ENCODE measurements at regions not wholly inside any gene's neighbourhood (a gene's known extent, or its start where the extent isn't known, plus 50 kb on each side); places are given as distances from the start of the nearest gene placed in this dataset.

- ATAC-seq (ENCODE audit: low FRiP score) (no peak), DNase-seq (no peak)
- Histone ChIP-seq H3K4me1 (ENCODE audit: control insufficient read depth in 1 of 2, insufficient read depth in 2 of 2, low read length in 2 of 2) (no peaks in the 10 kb centered on the region), H3K27ac (ENCODE audit: low read depth in 1 of 2, low read length in 2 of 2) (no peak overlapping the region), H3K36me3 (ENCODE audit: control insufficient read depth in 1 of 2, insufficient read depth in 2 of 2, low read length in 1 of 2) (no peaks in the 10 kb centered on the region), H3K9me3 (ENCODE audit: control insufficient read depth, low read length) (no peaks in the 10 kb centered on the region), H3K4me3 (ENCODE audit: low read length in 2 of 2) (no peak overlapping the region), H3K27me3 (ENCODE audit: control insufficient read depth in 1 of 2, insufficient read depth in 2 of 2, low read length in 1 of 2) (no peaks in the 10 kb centered on the region)
- intact Hi-C loops (cut with DNase I), result no loop called here
- WGBS, 2 donors, result 34 to 47% methylated on average over 4 of the region's 4 CpGs
These were observed 878.9 kb upstream of the CXADR start for GRCh38 chr21:16633831-16634459.

GRCh38 chr21:16634515-16634914, 878.3 kb upstream of the CXADR start:
- H3K4me3 ChIP-seq (ENCODE audit: low read length in 2 of 2), result no peak overlapping the region
- H3K9me3 ChIP-seq (ENCODE audit: control insufficient read depth, low read length), result no peaks in the 10 kb centered on the region
- intact Hi-C loops (cut with DNase I), result no loop called here
- no peak for DNase-seq
- WGBS, 2 donors, result 75% methylated on average over 4 of the region's 4 CpGs
- ATAC-seq (ENCODE audit: low FRiP score), result no peak
- no peaks in the 10 kb centered on the region for H3K36me3 ChIP-seq (ENCODE audit: control insufficient read depth in 1 of 2, insufficient read depth in 2 of 2, low read length in 1 of 2)
- H3K27me3 ChIP-seq (ENCODE audit: control insufficient read depth in 1 of 2, insufficient read depth in 2 of 2, low read length in 1 of 2), result no peaks in the 10 kb centered on the region
- H3K27ac ChIP-seq (ENCODE audit: low read depth in 1 of 2, low read length in 2 of 2), result no peak overlapping the region
- no peaks in the 10 kb centered on the region for H3K4me1 ChIP-seq (ENCODE audit: control insufficient read depth in 1 of 2, insufficient read depth in 2 of 2, low read length in 2 of 2)

- Histone ChIP-seq H3K4me3 (ENCODE audit: low read length in 2 of 2) (no peak overlapping the region), H3K36me3 (ENCODE audit: control insufficient read depth in 1 of 2, insufficient read depth in 2 of 2, low read length in 1 of 2) (no peaks in the 10 kb centered on the region), H3K4me1 (ENCODE audit: control insufficient read depth in 1 of 2, insufficient read depth in 2 of 2, low read length in 2 of 2) (no peaks in the 10 kb centered on the region), H3K9me3 (ENCODE audit: control insufficient read depth, low read length) (no peaks in the 10 kb centered on the region), H3K27me3 (ENCODE audit: control insufficient read depth in 1 of 2, insufficient read depth in 2 of 2, low read length in 1 of 2) (no peaks in the 10 kb centered on the region), H3K27ac (ENCODE audit: low read depth in 1 of 2, low read length in 2 of 2) (no peak overlapping the region)
- ATAC-seq (ENCODE audit: low FRiP score), result no peak
- WGBS, 2 donors, result 71 to 82% methylated on average over 3 of the region's 3 CpGs
- no peak for DNase-seq
- intact Hi-C loops (cut with DNase I), result no loop called here
These were observed 872.4 kb upstream of the CXADR start for GRCh38 chr21:16640297-16641027.

- 94 to 98% methylated on average over 1 of the region's 1 CpG for WGBS, 2 donors
- Histone ChIP-seq H3K27ac (ENCODE audit: low read depth in 1 of 2, low read length in 2 of 2) (no peak overlapping the region), H3K4me1 (ENCODE audit: control insufficient read depth in 1 of 2, insufficient read depth in 2 of 2, low read length in 2 of 2) (no peaks in the 10 kb centered on the region), H3K9me3 (ENCODE audit: control insufficient read depth, low read length) (no peaks in the 10 kb centered on the region), H3K36me3 (ENCODE audit: control insufficient read depth in 1 of 2, insufficient read depth in 2 of 2, low read length in 1 of 2) (no peaks in the 10 kb centered on the region), H3K4me3 (ENCODE audit: low read length in 2 of 2) (no peak overlapping the region), H3K27me3 (ENCODE audit: control insufficient read depth in 1 of 2, insufficient read depth in 2 of 2, low read length in 1 of 2) (no peaks in the 10 kb centered on the region)
- no peak for ATAC-seq (ENCODE audit: low FRiP score)
- intact Hi-C loops (cut with DNase I), result no loop called here
- no peak for DNase-seq
These were observed 870.5 kb upstream of the CXADR start for GRCh38 chr21:16642353-16642752.

- Histone ChIP-seq H3K27me3 (ENCODE audit: control insufficient read depth in 1 of 2, insufficient read depth in 2 of 2, low read length in 1 of 2) (no peaks in the 10 kb centered on the region), H3K27ac (ENCODE audit: low read depth in 1 of 2, low read length in 2 of 2) (no peak overlapping the region), H3K9me3 (ENCODE audit: control insufficient read depth, low read length) (no peaks in the 10 kb centered on the region), H3K36me3 (ENCODE audit: control insufficient read depth in 1 of 2, insufficient read depth in 2 of 2, low read length in 1 of 2) (no peaks in the 10 kb centered on the region), H3K4me3 (ENCODE audit: low read length in 2 of 2) (no peak overlapping the region), H3K4me1 (ENCODE audit: control insufficient read depth in 1 of 2, insufficient read depth in 2 of 2, low read length in 2 of 2) (no peaks in the 10 kb centered on the region)
- intact Hi-C loops (cut with DNase I), result no loop called here
- no peak for DNase-seq
- WGBS, 2 donors, result 80 to 84% methylated on average over 3 of the region's 3 CpGs
- no peak for ATAC-seq (ENCODE audit: low FRiP score)
These were observed 868.2 kb upstream of the CXADR start for GRCh38 chr21:16644685-16645084.

GRCh38 chr21:16650714-16651366, 862.0 kb upstream of the CXADR start:
- Histone ChIP-seq H3K9me3 (ENCODE audit: control insufficient read depth, low read length) (peaks cover 2% of the 10 kb centered on the region), H3K27ac (ENCODE audit: low read depth in 1 of 2, low read length in 2 of 2) (no peak overlapping the region), H3K27me3 (ENCODE audit: control insufficient read depth in 1 of 2, insufficient read depth in 2 of 2, low read length in 1 of 2) (no peaks in the 10 kb centered on the region), H3K4me3 (ENCODE audit: low read length in 2 of 2) (no peak overlapping the region), H3K36me3 (ENCODE audit: control insufficient read depth in 1 of 2, insufficient read depth in 2 of 2, low read length in 1 of 2) (no peaks in the 10 kb centered on the region), H3K4me1 (ENCODE audit: control insufficient read depth in 1 of 2, insufficient read depth in 2 of 2, low read length in 2 of 2) (no peaks in the 10 kb centered on the region)
- no peak for DNase-seq
- WGBS, 2 donors, result 79 to 83% methylated on average over 7 of the region's 7 CpGs
- ATAC-seq (ENCODE audit: low FRiP score), result no peak
- intact Hi-C loops (cut with DNase I), result no loop called here

GRCh38 chr21:16651956-16652355, 860.9 kb upstream of the CXADR start:
- Histone ChIP-seq H3K27ac (ENCODE audit: low read depth in 1 of 2, low read length in 2 of 2) (no peak overlapping the region), H3K4me1 (ENCODE audit: control insufficient read depth in 1 of 2, insufficient read depth in 2 of 2, low read length in 2 of 2) (no peaks in the 10 kb centered on the region), H3K9me3 (ENCODE audit: control insufficient read depth, low read length) (peaks cover 2% of the 10 kb centered on the region), H3K36me3 (ENCODE audit: control insufficient read depth in 1 of 2, insufficient read depth in 2 of 2, low read length in 1 of 2) (no peaks in the 10 kb centered on the region), H3K27me3 (ENCODE audit: control insufficient read depth in 1 of 2, insufficient read depth in 2 of 2, low read length in 1 of 2) (no peaks in the 10 kb centered on the region), H3K4me3 (ENCODE audit: low read length in 2 of 2) (no peak overlapping the region)
- intact Hi-C loops (cut with DNase I), result no loop called here
- DNase-seq, result no peak
- 87 to 91% methylated on average over 3 of the region's 3 CpGs for WGBS, 2 donors
- no peak for ATAC-seq (ENCODE audit: low FRiP score)

- intact Hi-C loops (cut with DNase I), result no loop called here
- Histone ChIP-seq H3K9me3 (ENCODE audit: control insufficient read depth, low read length) (no peaks in the 10 kb centered on the region), H3K4me3 (ENCODE audit: low read length in 2 of 2) (no peak overlapping the region), H3K36me3 (ENCODE audit: control insufficient read depth in 1 of 2, insufficient read depth in 2 of 2, low read length in 1 of 2) (no peaks in the 10 kb centered on the region), H3K4me1 (ENCODE audit: control insufficient read depth in 1 of 2, insufficient read depth in 2 of 2, low read length in 2 of 2) (no peaks in the 10 kb centered on the region), H3K27me3 (ENCODE audit: control insufficient read depth in 1 of 2, insufficient read depth in 2 of 2, low read length in 1 of 2) (no peaks in the 10 kb centered on the region), H3K27ac (ENCODE audit: low read depth in 1 of 2, low read length in 2 of 2) (no peak overlapping the region)
- DNase-seq (no peak), ATAC-seq (ENCODE audit: low FRiP score) (no peak)
- whole genome bisulfite sequencing, 2 donors, result 79 to 82% methylated on average over 2 of the region's 2 CpGs
These were observed 849.4 kb upstream of the CXADR start for GRCh38 chr21:16663436-16663835.

- Histone ChIP-seq H3K27ac (ENCODE audit: low read depth in 1 of 2, low read length in 2 of 2) (no peak overlapping the region), H3K4me1 (ENCODE audit: control insufficient read depth in 1 of 2, insufficient read depth in 2 of 2, low read length in 2 of 2) (no peaks in the 10 kb centered on the region), H3K27me3 (ENCODE audit: control insufficient read depth in 1 of 2, insufficient read depth in 2 of 2, low read length in 1 of 2) (no peaks in the 10 kb centered on the region), H3K4me3 (ENCODE audit: low read length in 2 of 2) (no peak overlapping the region), H3K9me3 (ENCODE audit: control insufficient read depth, low read length) (no peaks in the 10 kb centered on the region), H3K36me3 (ENCODE audit: control insufficient read depth in 1 of 2, insufficient read depth in 2 of 2, low read length in 1 of 2) (no peaks in the 10 kb centered on the region)
- no peak for DNase-seq
- intact Hi-C loops (cut with DNase I), result no loop called here
- no peak for ATAC-seq (ENCODE audit: low FRiP score)
- 95 to 97% methylated on average over 2 of the region's 2 CpGs for WGBS, 2 donors
These were observed 845.4 kb upstream of the CXADR start for GRCh38 chr21:16667395-16667794.

All from aorta (tissue), 5 donors.